Liver (tissue), 8 donors: ENCODE measurements at regions not wholly inside any gene's neighbourhood (a gene's known extent, or its start where the extent isn't known, plus 50 kb on each side); places are given as distances from the start of the nearest gene placed in this dataset.

Source experiments
- DNase-seq: peaks from one replicate; pipeline ENCODE4 v3.0.0-alpha.2; 2017; ENCODE audit warnings: low spot score
- H3K27ac ChIP-seq, 2 donors: one replicate each; pipeline ENCODE4 v1.7.0; 2013; ENCODE audit warnings: inconsistent platforms in 2 of 2, low read length in 2 of 2, control low read depth in 1 of 2, low read depth in 1 of 2, mild to moderate bottlenecking in 1 of 2
- H3K27me3 ChIP-seq, 4 donors: one replicate each; pipeline versions ENCODE4 v1.6.1 to v1.7.0; 2013; ENCODE audit warnings: low read length in 3 of 4, inconsistent platforms in 1 of 4, mild to moderate bottlenecking in 1 of 4, moderate library complexity in 1 of 4; ENCODE audit not compliant: control insufficient read depth in 4 of 4, insufficient read depth in 4 of 4
- H3K36me3 ChIP-seq, 4 donors: one replicate each; pipeline versions ENCODE4 v1.6.1 to v1.7.0; 2013; ENCODE audit warnings: low read length in 3 of 4, mild to moderate bottlenecking in 3 of 4, low read depth in 1 of 4, moderate library complexity in 1 of 4; ENCODE audit not compliant: control insufficient read depth in 4 of 4, insufficient read depth in 3 of 4
- H3K4me1 ChIP-seq, 4 donors: one replicate each; pipeline versions ENCODE4 v1.6.1 to v1.7.0; 2013; ENCODE audit warnings: low read length in 3 of 4, mild to moderate bottlenecking in 3 of 4, moderate library complexity in 1 of 4; ENCODE audit not compliant: control insufficient read depth in 4 of 4, insufficient read depth in 4 of 4
- H3K4me3 ChIP-seq, 3 donors: one replicate each; pipeline versions ENCODE4 v1.6.1 to v1.7.0; 2013; ENCODE audit warnings: low read length in 3 of 3, control low read depth in 1 of 3, low read depth in 1 of 3, mild to moderate bottlenecking in 1 of 3
- H3K9ac ChIP-seq, 2 donors: one replicate each; pipeline ENCODE4 v1.7.0; 2013; ENCODE audit warnings: low read length in 2 of 2, mild to moderate bottlenecking in 2 of 2, moderate library complexity in 2 of 2, control low read depth in 1 of 2, low read depth in 1 of 2
- H3K9me3 ChIP-seq, 4 donors: one replicate each; pipeline versions ENCODE4 v1.6.1 to v1.7.0; 2013; ENCODE audit warnings: low read length in 3 of 4; ENCODE audit not compliant: control insufficient read depth in 4 of 4
- EGR1 ChIP-seq, 2 donors: IDR thresholded peaks; 2 replicates each; pipeline ENCODE4 v1.6.1; 2016 to 2018; ENCODE audit warnings: antibody characterized with exemption in 2 of 2, low read depth in 2 of 2
- FOXA1 ChIP-seq: IDR thresholded peaks from 2 replicates; pipeline ENCODE4 v1.6.1; 2016; ENCODE audit warnings: antibody characterized with exemption
- FOXA2 ChIP-seq: IDR thresholded peaks from 2 replicates; pipeline ENCODE4 v1.6.1; 2016; ENCODE audit warnings: antibody characterized with exemption
- GABPA ChIP-seq, 2 donors: IDR thresholded peaks in 1 of 2; conservative IDR thresholded peaks in 1 of 2; 2 replicates each; pipeline ENCODE4 v1.6.1; 2016; ENCODE audit warnings: antibody characterized with exemption in 2 of 2, mild to moderate bottlenecking in 1 of 2, moderate library complexity in 1 of 2
- HNF4A ChIP-seq, 2 donors: conservative IDR thresholded peaks; 2 replicates each; pipeline ENCODE4 v1.6.1; 2016; ENCODE audit warnings: antibody characterized with exemption in 2 of 2, mild to moderate bottlenecking in 2 of 2
- HNF4G ChIP-seq: IDR thresholded peaks from 2 replicates; pipeline ENCODE4 v1.6.1; 2016; ENCODE audit warnings: antibody characterized with exemption
- JUND ChIP-seq, 2 donors: IDR thresholded peaks; 2 replicates each; pipeline ENCODE4 v1.6.1; 2016; ENCODE audit warnings: antibody characterized with exemption in 2 of 2
- NR2F2 ChIP-seq: IDR thresholded peaks from 2 replicates; pipeline ENCODE4 v1.6.1; 2016; ENCODE audit warnings: antibody characterized with exemption
- RAD21 ChIP-seq, 2 donors: IDR thresholded peaks; 2 replicates each; pipeline ENCODE4 v1.6.1; 2016; ENCODE audit warnings: antibody characterized with exemption in 2 of 2, mild to moderate bottlenecking in 2 of 2
- RXRA ChIP-seq, 2 donors: IDR thresholded peaks; 2 replicates each; pipeline ENCODE4 v1.6.1; 2017 to 2018; ENCODE audit warnings: antibody characterized with exemption in 2 of 2, mild to moderate bottlenecking in 1 of 2
- SP1 ChIP-seq: IDR thresholded peaks from 2 replicates; pipeline ENCODE4 v1.6.1; 2018; ENCODE audit warnings: antibody characterized with exemption, mild to moderate bottlenecking
- TAF1 ChIP-seq: conservative IDR thresholded peaks from 2 replicates; pipeline ENCODE4 v1.6.1; 2016; ENCODE audit warnings: antibody characterized with exemption, mild to moderate bottlenecking
- YY1 ChIP-seq: IDR thresholded peaks from 2 replicates; pipeline ENCODE4 v1.6.1; 2016; ENCODE audit warnings: antibody characterized with exemption, mild to moderate bottlenecking
- WGBS: extraction: QIAGEN DNeasy Blood & Tissue Kit; methylation state at CpG from one replicate; pipeline ENCODE4 v1.1.7; 2013; 5-methylcytosine and 5-hydroxymethylcytosine counted together
- TF ChIP-seq, protein P1 (sequence below): IDR thresholded peaks from 2 replicates; pipeline ENCODE4 v1.6.1; 2016; ENCODE audit warnings: antibody characterized with exemption, mild to moderate bottlenecking
- TF ChIP-seq, protein P2 (sequence below): IDR thresholded peaks from 2 replicates; pipeline ENCODE4 v1.6.1; 2016; ENCODE audit warnings: antibody characterized with exemption
- TF ChIP-seq, protein P3 (sequence below): IDR thresholded peaks from 2 replicates; pipeline ENCODE4 v1.6.1; 2016; ENCODE audit warnings: antibody characterized with exemption
- TF ChIP-seq, protein P4 (sequence below): fragments of 150-350 bp; IDR thresholded peaks from 2 replicates; pipeline ENCODE4 v1.5.1; 2017; ENCODE audit warnings: improper control_type of control experiment, low read depth, low read length; ENCODE audit not compliant: missing input control
- TF ChIP-seq, protein P5 (sequence below): IDR thresholded peaks from 2 replicates; pipeline ENCODE4 v1.6.1; 2016; ENCODE audit warnings: antibody characterized with exemption
- donor health status: healthy.
- donor health status: healthy.
- donor health status: healthy.
- donor health status: healthy.
- donor health status: healthy.

DNA sequence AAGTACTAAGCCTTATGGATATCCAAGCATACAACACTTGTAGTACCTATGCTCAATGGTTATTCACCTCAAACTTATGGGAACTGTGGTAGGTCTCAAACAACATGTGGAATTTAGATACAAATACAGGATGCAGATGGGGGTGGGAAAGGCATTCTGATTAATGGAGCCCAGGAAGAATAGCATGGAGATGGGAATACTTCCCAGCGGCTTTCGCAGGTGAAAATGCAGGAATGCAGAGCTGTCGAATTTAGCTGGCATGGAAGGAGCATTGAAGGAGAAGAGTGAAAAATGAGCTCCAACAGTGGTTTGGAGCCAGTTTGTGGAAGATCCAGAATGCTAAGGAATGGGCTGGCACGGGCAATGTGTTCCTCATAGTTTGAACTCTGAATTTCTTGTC lies 89.9 kb downstream of the NKX2-1 start:
- Histone ChIP-seq H3K9me3 (no peaks in the 10 kb centered on the region), H3K27ac (peak overlapping the region; percentile 77 to 79)

More for the DNA sequence above, 89.9 kb downstream of the NKX2-1 start:
- Histone ChIP-seq H3K4me3 (no peak overlapping the region), H3K27me3 (no peaks in the 10 kb centered on the region), H3K4me1 (peaks cover 3 to 12% (median 8%) of the 10 kb centered on the region in 4 donors), H3K9ac (peak overlapping the region in 1 of 2 donors; percentile 21), H3K36me3 (no peaks in the 10 kb centered on the region)
- TF ChIP-seq, protein P1, sequence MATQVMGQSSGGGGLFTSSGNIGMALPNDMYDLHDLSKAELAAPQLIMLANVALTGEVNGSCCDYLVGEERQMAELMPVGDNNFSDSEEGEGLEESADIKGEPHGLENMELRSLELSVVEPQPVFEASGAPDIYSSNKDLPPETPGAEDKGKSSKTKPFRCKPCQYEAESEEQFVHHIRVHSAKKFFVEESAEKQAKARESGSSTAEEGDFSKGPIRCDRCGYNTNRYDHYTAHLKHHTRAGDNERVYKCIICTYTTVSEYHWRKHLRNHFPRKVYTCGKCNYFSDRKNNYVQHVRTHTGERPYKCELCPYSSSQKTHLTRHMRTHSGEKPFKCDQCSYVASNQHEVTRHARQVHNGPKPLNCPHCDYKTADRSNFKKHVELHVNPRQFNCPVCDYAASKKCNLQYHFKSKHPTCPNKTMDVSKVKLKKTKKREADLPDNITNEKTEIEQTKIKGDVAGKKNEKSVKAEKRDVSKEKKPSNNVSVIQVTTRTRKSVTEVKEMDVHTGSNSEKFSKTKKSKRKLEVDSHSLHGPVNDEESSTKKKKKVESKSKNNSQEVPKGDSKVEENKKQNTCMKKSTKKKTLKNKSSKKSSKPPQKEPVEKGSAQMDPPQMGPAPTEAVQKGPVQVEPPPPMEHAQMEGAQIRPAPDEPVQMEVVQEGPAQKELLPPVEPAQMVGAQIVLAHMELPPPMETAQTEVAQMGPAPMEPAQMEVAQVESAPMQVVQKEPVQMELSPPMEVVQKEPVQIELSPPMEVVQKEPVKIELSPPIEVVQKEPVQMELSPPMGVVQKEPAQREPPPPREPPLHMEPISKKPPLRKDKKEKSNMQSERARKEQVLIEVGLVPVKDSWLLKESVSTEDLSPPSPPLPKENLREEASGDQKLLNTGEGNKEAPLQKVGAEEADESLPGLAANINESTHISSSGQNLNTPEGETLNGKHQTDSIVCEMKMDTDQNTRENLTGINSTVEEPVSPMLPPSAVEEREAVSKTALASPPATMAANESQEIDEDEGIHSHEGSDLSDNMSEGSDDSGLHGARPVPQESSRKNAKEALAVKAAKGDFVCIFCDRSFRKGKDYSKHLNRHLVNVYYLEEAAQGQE = no peak
- no peak for TF ChIP-seq HNF4G
- no peak for TF ChIP-seq RXRA (IDR thresholded peaks at IDR 0.05)
- TF ChIP-seq, protein P2, sequence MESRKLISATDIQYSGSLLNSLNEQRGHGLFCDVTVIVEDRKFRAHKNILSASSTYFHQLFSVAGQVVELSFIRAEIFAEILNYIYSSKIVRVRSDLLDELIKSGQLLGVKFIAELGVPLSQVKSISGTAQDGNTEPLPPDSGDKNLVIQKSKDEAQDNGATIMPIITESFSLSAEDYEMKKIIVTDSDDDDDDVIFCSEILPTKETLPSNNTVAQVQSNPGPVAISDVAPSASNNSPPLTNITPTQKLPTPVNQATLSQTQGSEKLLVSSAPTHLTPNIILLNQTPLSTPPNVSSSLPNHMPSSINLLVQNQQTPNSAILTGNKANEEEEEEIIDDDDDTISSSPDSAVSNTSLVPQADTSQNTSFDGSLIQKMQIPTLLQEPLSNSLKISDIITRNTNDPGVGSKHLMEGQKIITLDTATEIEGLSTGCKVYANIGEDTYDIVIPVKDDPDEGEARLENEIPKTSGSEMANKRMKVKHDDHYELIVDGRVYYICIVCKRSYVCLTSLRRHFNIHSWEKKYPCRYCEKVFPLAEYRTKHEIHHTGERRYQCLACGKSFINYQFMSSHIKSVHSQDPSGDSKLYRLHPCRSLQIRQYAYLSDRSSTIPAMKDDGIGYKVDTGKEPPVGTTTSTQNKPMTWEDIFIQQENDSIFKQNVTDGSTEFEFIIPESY = no peak
- TF ChIP-seq RAD21 (IDR thresholded peaks at IDR 0.05) = no peak
- no peak for TF ChIP-seq NR2F2
- TF ChIP-seq, protein P3, sequence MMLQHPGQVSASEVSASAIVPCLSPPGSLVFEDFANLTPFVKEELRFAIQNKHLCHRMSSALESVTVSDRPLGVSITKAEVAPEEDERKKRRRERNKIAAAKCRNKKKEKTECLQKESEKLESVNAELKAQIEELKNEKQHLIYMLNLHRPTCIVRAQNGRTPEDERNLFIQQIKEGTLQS = no peak
- TF ChIP-seq FOXA1 = no peak
- TF ChIP-seq, protein P4, sequence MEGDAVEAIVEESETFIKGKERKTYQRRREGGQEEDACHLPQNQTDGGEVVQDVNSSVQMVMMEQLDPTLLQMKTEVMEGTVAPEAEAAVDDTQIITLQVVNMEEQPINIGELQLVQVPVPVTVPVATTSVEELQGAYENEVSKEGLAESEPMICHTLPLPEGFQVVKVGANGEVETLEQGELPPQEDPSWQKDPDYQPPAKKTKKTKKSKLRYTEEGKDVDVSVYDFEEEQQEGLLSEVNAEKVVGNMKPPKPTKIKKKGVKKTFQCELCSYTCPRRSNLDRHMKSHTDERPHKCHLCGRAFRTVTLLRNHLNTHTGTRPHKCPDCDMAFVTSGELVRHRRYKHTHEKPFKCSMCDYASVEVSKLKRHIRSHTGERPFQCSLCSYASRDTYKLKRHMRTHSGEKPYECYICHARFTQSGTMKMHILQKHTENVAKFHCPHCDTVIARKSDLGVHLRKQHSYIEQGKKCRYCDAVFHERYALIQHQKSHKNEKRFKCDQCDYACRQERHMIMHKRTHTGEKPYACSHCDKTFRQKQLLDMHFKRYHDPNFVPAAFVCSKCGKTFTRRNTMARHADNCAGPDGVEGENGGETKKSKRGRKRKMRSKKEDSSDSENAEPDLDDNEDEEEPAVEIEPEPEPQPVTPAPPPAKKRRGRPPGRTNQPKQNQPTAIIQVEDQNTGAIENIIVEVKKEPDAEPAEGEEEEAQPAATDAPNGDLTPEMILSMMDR = no peak
- TF ChIP-seq GABPA (IDR thresholded peaks at IDR 0.05 in 1 of 2, conservative IDR thresholded peaks at IDR 0.05 in 1 of 2) = no peak
- no peak for TF ChIP-seq SP1
- no peak for TF ChIP-seq HNF4A (conservative IDR thresholded peaks at IDR 0.05)
- TF ChIP-seq EGR1 (IDR thresholded peaks at IDR 0.05; ENCODE audit: low read depth in 2 of 2) = no peak
- TF ChIP-seq TAF1 = no peak
- no peak for TF ChIP-seq FOXA2
- TF ChIP-seq YY1 = no peak
- TF ChIP-seq, protein P5, sequence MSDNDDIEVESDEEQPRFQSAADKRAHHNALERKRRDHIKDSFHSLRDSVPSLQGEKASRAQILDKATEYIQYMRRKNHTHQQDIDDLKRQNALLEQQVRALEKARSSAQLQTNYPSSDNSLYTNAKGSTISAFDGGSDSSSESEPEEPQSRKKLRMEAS = no peak
- no peak for TF ChIP-seq JUND (IDR thresholded peaks at IDR 0.05)
- DNase-seq = no peak
- WGBS = 65% methylated on average over 4 of the region's 4 CpGs
